AG04450 (cell line): ENCODE measurements at regions not wholly inside any gene's neighbourhood (a gene's known extent, or its start where the extent isn't known, plus 50 kb on each side); places are given as distances from the start of the nearest gene placed in this dataset.

Experiments
- CTCF ChIA-PET: fragments of 300-600, 350-600 bp; formaldehyde crosslinking; extraction: SDS; loops from one replicate; lab custom pipeline; 2022; ENCODE audit warnings: antibody characterized with exemption, inconsistent platforms; lab: Charles Lee
- POLR2A ChIA-PET: fragments of 350-600 bp; formaldehyde crosslinking; extraction: SDS; loops from one replicate; lab custom pipeline; 2021; ENCODE audit warnings: antibody characterized with exemption, inconsistent platforms; lab: Yijun Ruan, JAX
- DNase-seq: peaks from one replicate; pipeline ENCODE4 v3.0.0-alpha.2; 2011; ENCODE audit warnings: low read depth, low spot score
- H3K27ac ChIP-seq: one replicate; pipeline ENCODE4 v1.5.1; 2012; ENCODE audit warnings: low read depth, low read length, control low read depth
- H3K27me3 ChIP-seq: one replicate; pipeline ENCODE4 v1.6.0; 2012; ENCODE audit warnings: low read length; ENCODE audit not compliant: control insufficient read depth, insufficient read depth
- H3K4me3 ChIP-seq: 2 replicates; pipeline ENCODE4 v1.5.1; 2011; ENCODE audit warnings: mild to moderate bottlenecking, low read depth, low read length, control low read depth
- H3K9me3 ChIP-seq: 2 replicates; pipeline ENCODE4 v1.5.1; 2012; ENCODE audit warnings: low read length; ENCODE audit not compliant: control insufficient read depth, insufficient read depth
- CTCF ChIP-seq: IDR thresholded peaks from 2 replicates; pipeline ENCODE4 v1.5.1; 2011; ENCODE audit warnings: low read depth, low read length, control low read depth, inconsistent platforms

- no peak overlapping the region for H3K27ac ChIP-seq
These were observed 143.9 kb upstream of the FN1 start for GRCh38 chr2:215579809-215580208.

GRCh38 chr2:215577356-215577755, 141.5 kb upstream of the FN1 start:
- POLR2A ChIA-PET: no interaction called here
- no peak for TF ChIP-seq CTCF
- no peak overlapping the region for H3K27ac ChIP-seq

More at GRCh38 chr2:215579809-215580208, 143.9 kb upstream of the FN1 start:
- POLR2A ChIA-PET: interaction anchor here (0.7 to 1.2 kb wide), 3 partner anchors 34 to 121 kb away, joined by 3 to 6 read pairs (median 3); no protein-coding TSS in a partner anchor
- no peaks in the 10 kb centered on the region for H3K27me3 ChIP-seq
- CTCF ChIA-PET: no interaction called here
- no peak overlapping the region for H3K4me3 ChIP-seq
- peak; percentile 62 for DNase-seq
- no peak for TF ChIP-seq CTCF
- no peaks in the 10 kb centered on the region for H3K9me3 ChIP-seq

GRCh38 chr2:215576572-215576971, 140.7 kb upstream of the FN1 start:
- ChIA-PET POLR2A (no interaction called here), CTCF (no interaction called here)
- Histone ChIP-seq H3K27me3 (no peaks in the 10 kb centered on the region), H3K9me3 (no peaks in the 10 kb centered on the region), H3K4me3 (no peak overlapping the region), H3K27ac (no peak overlapping the region)
- TF ChIP-seq CTCF: no peak
- DNase-seq: no peak

More at GRCh38 chr2:215577356-215577755, 141.5 kb upstream of the FN1 start:
- CTCF ChIA-PET: no interaction called here
- DNase-seq: no peak
- Histone ChIP-seq H3K9me3 (no peaks in the 10 kb centered on the region), H3K27me3 (no peaks in the 10 kb centered on the region), H3K4me3 (no peak overlapping the region)

- POLR2A ChIA-PET: no interaction called here
- no peaks in the 10 kb centered on the region for H3K9me3 ChIP-seq
- CTCF ChIA-PET: interaction anchor here (0.6 to 1.8 kb wide), 3 partner anchors 29 to 1055 kb away, joined by 4 to 5 read pairs (median 4); no protein-coding TSS in a partner anchor
- no peak overlapping the region for H3K4me3 ChIP-seq
- no peak for TF ChIP-seq CTCF
- no peak for DNase-seq
- H3K27me3 ChIP-seq: no peaks in the 10 kb centered on the region
- no peak overlapping the region for H3K27ac ChIP-seq
These were observed 137.6 kb upstream of the FN1 start for GRCh38 chr2:215573496-215573895.

- CTCF ChIA-PET: no interaction called here
- TF ChIP-seq CTCF: no peak
- Histone ChIP-seq H3K4me3 (no peak overlapping the region), H3K9me3 (no peaks in the 10 kb centered on the region), H3K27ac (no peak overlapping the region), H3K27me3 (no peaks in the 10 kb centered on the region)
- DNase-seq: no peak
- POLR2A ChIA-PET: no interaction called here
These were observed 136.5 kb upstream of the FN1 start for GRCh38 chr2:215572341-215572848.
